ENCODE measurements at regions not wholly inside any gene's neighbourhood (a gene's known extent, or its start where the extent isn't known, plus 50 kb on each side); places are given as distances from the start of the nearest gene placed in this dataset.

GRCh38 chr9:27659571-27659970 is 86.3 kb upstream of the C9orf72 start:
- intact Hi-C loops (cut with DNase I; ENCODE audit: low total_unique reads) = no loop called here
- Histone ChIP-seq H3K9me3 (no peaks in the 10 kb centered on the region), H3K36me3 (ENCODE audit: low read depth, missing control alignments) (no peaks in the 10 kb centered on the region), H3K27me3 (no peaks in the 10 kb centered on the region), H3K4me3 (no peak overlapping the region), H3K4me1 (no peaks in the 10 kb centered on the region), H3K27ac (no peak overlapping the region)
- TF ChIP-seq CTCF (IDR thresholded peaks at IDR 0.05) (no peak), POLR2A (IDR thresholded peaks at IDR 0.05) (no peak)
- DNase-seq = no peak
- WGBS, 2 donors = 71 to 79% methylated on average over 3 of the region's 3 CpGs

- H3K9me3 ChIP-seq = no peaks in the 10 kb centered on the region
- no peak overlapping the region for H3K4me3 ChIP-seq
- no peaks in the 10 kb centered on the region for H3K27me3 ChIP-seq
- H3K36me3 ChIP-seq (ENCODE audit: low read depth, missing control alignments) = no peaks in the 10 kb centered on the region
- TF ChIP-seq CTCF (IDR thresholded peaks at IDR 0.05) (no peak), POLR2A (IDR thresholded peaks at IDR 0.05) (no peak)
- no peak overlapping the region for H3K27ac ChIP-seq
- intact Hi-C loops (cut with DNase I; ENCODE audit: low total_unique reads) = no loop called here
- 76 to 95% methylated on average over 4 of the region's 4 CpGs for WGBS, 2 donors
- DNase-seq = no peak
- H3K4me1 ChIP-seq = no peaks in the 10 kb centered on the region
Measured at GRCh38 chr9:27660148-27660547, 86.9 kb upstream of the C9orf72 start.

- TF ChIP-seq POLR2A (IDR thresholded peaks at IDR 0.05) (no peak), CTCF (IDR thresholded peaks at IDR 0.05) (no peak)
- no peaks in the 10 kb centered on the region for H3K27me3 ChIP-seq
- no peaks in the 10 kb centered on the region for H3K4me1 ChIP-seq
- 73 to 76% methylated on average over 5 of the region's 5 CpGs for WGBS, 2 donors
- intact Hi-C loops (cut with DNase I; ENCODE audit: low total_unique reads) = no loop called here
- H3K9me3 ChIP-seq = no peaks in the 10 kb centered on the region
- no peak overlapping the region for H3K27ac ChIP-seq
- no peak overlapping the region for H3K4me3 ChIP-seq
- DNase-seq = no peak
- no peaks in the 10 kb centered on the region for H3K36me3 ChIP-seq (ENCODE audit: low read depth, missing control alignments)
Measured at GRCh38 chr9:27663526-27663925, 90.2 kb upstream of the C9orf72 start.

- Histone ChIP-seq H3K9me3 (no peaks in the 10 kb centered on the region), H3K27me3 (no peaks in the 10 kb centered on the region), H3K36me3 (ENCODE audit: low read depth, missing control alignments) (no peaks in the 10 kb centered on the region), H3K4me1 (no peaks in the 10 kb centered on the region), H3K27ac (peak overlapping the region in 1 of 2 donors; percentile 26), H3K4me3 (no peak overlapping the region)
- TF ChIP-seq CTCF (IDR thresholded peaks at IDR 0.05) (no peak), POLR2A (IDR thresholded peaks at IDR 0.05) (no peak)
- WGBS, 2 donors = 48 to 56% methylated on average over 7 of the region's 7 CpGs
- DNase-seq = peak; percentile 64
- intact Hi-C loops (cut with DNase I; ENCODE audit: low total_unique reads) = no loop called here
Measured at GRCh38 chr9:27664121-27664779, 91.0 kb upstream of the C9orf72 start.

- WGBS, 2 donors = 75 to 83% methylated on average over 6 of the region's 6 CpGs
- H3K27ac ChIP-seq = peak overlapping the region in 1 of 2 donors; percentile 26
Measured at GRCh38 chr9:27665136-27665535, 91.9 kb upstream of the C9orf72 start.

More at GRCh38 chr9:27665136-27665535, 91.9 kb upstream of the C9orf72 start:
- no peak for DNase-seq
- H3K4me3 ChIP-seq = no peak overlapping the region
- intact Hi-C loops (cut with DNase I; ENCODE audit: low total_unique reads) = no loop called here
- no peaks in the 10 kb centered on the region for H3K36me3 ChIP-seq (ENCODE audit: low read depth, missing control alignments)
- TF ChIP-seq CTCF (IDR thresholded peaks at IDR 0.05) (no peak), POLR2A (IDR thresholded peaks at IDR 0.05) (no peak)
- H3K27me3 ChIP-seq = no peaks in the 10 kb centered on the region
- H3K4me1 ChIP-seq = no peaks in the 10 kb centered on the region
- no peaks in the 10 kb centered on the region for H3K9me3 ChIP-seq

Data from testis (tissue), 2 donors.